ENCODE measurements at regions not wholly inside any gene's neighbourhood (a gene's known extent, or its start where the extent isn't known, plus 50 kb on each side); places are given as distances from the start of the nearest gene placed in this dataset.
"Not testable (repeated sequence)": the region's sequence is repeated elsewhere in the genome, so short reads cannot be mapped to it uniquely, and the experiment has no call there.

DNA sequence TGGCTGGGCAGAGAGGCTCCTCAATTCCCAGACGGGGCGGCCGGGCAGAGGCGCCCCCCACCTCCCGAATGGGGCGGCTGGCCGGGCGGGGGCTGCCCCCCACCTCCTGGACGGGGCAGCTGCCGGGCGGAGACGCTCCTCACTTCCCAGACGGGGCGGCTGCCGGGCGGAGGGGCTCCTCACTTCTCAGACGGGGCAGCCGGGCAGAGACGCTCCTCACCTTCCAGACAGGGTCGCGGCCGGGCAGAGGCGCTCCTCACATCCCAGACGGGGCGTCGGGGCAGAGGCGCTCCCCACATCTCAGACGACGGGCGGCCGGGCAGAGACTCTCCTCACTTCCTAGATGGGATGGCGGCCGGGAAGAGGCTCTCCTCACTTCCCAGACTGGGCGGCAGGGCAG is 214.1 kb downstream of the SOX2 start:
- TF ChIP-seq, protein P1, sequence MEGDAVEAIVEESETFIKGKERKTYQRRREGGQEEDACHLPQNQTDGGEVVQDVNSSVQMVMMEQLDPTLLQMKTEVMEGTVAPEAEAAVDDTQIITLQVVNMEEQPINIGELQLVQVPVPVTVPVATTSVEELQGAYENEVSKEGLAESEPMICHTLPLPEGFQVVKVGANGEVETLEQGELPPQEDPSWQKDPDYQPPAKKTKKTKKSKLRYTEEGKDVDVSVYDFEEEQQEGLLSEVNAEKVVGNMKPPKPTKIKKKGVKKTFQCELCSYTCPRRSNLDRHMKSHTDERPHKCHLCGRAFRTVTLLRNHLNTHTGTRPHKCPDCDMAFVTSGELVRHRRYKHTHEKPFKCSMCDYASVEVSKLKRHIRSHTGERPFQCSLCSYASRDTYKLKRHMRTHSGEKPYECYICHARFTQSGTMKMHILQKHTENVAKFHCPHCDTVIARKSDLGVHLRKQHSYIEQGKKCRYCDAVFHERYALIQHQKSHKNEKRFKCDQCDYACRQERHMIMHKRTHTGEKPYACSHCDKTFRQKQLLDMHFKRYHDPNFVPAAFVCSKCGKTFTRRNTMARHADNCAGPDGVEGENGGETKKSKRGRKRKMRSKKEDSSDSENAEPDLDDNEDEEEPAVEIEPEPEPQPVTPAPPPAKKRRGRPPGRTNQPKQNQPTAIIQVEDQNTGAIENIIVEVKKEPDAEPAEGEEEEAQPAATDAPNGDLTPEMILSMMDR (IDR thresholded peaks at IDR 0.05; ENCODE audit: low read depth, low read length, poor library complexity, severe bottlenecking), result not testable (repeated sequence)
- not testable (repeated sequence) for TF ChIP-seq EZH2phosphoT487 (IDR thresholded peaks at IDR 0.05; ENCODE audit: borderline replicate concordance, low read length)
